HepG2 (cell line): ENCODE measurements at regions not wholly inside any gene's neighbourhood (a gene's known extent, or its start where the extent isn't known, plus 50 kb on each side); places are given as distances from the start of the nearest gene placed in this dataset.

Source experiments
- AKAP8 ChIP-seq: sonication (generic); formaldehyde crosslinking; IDR thresholded peaks from 2 replicates; pipeline ENCODE4 v1.5.1; 2020; ENCODE audit warnings: mild to moderate bottlenecking, missing genetic modification reagents
- BRD4 ChIP-seq: sonication (generic); formaldehyde crosslinking; IDR thresholded peaks from 2 replicates; pipeline ENCODE4 v1.4.0; 2020; ENCODE audit warnings: missing genetic modification reagents
- CREB1 ChIP-seq, 2 experiments: fragments of 450-650 bp in 1 of 2; IDR thresholded peaks; 2 replicates each; pipeline ENCODE4 v1.6.1; 2016 to 2017; ENCODE audit warnings: control low read depth in 1 of 2, mild to moderate bottlenecking in 1 of 2, missing compliant biosample characterization in 1 of 2, missing genetic modification characterization in 1 of 2
- FIP1L1 ChIP-seq: fragments of 200-400 bp; formaldehyde crosslinking; IDR thresholded peaks from 2 replicates; pipeline ENCODE4 v1.6.1; 2018; ENCODE audit warnings: low read depth, mild to moderate bottlenecking, low read length, moderate library complexity, borderline replicate concordance; ENCODE audit not compliant: insufficient read depth
- FOXO4 ChIP-seq: sonication (generic); formaldehyde crosslinking; conservative IDR thresholded peaks from 2 replicates; pipeline ENCODE4 v1.8.1; 2023; ENCODE audit warnings: missing genetic modification reagents
- HDAC1 ChIP-seq: sonication (generic); formaldehyde crosslinking; IDR thresholded peaks from 2 replicates; pipeline ENCODE4 v1.5.1; 2020; ENCODE audit warnings: mild to moderate bottlenecking, missing genetic modification reagents
- HOXA7 ChIP-seq: sonication (generic); formaldehyde crosslinking; IDR thresholded peaks from 2 replicates; pipeline ENCODE4 v1.8.1; 2022; ENCODE audit warnings: mild to moderate bottlenecking, missing genetic modification reagents, moderate library complexity
- KDM4B ChIP-seq: sonication (generic); formaldehyde crosslinking; IDR thresholded peaks from 2 replicates; pipeline ENCODE4 v1.4.0; 2020; ENCODE audit warnings: missing genetic modification reagents
- RFX5 ChIP-seq: IDR thresholded peaks from 2 replicates; pipeline ENCODE4 v1.6.1; 2011; ENCODE audit warnings: low read depth, low read length, improper control_type of control experiment
- SP1 ChIP-seq, 2 experiments: fragments of 450-650 bp in 1 of 2; sonication (generic) in 1 of 2; formaldehyde crosslinking in 1 of 2; IDR thresholded peaks; 2 replicates each; pipeline versions ENCODE4 v1.4.0 to v1.6.1; 2016 to 2020; ENCODE audit warnings: missing genetic modification reagents in 1 of 2
- SRSF9 ChIP-seq: fragments of 200-400 bp; formaldehyde crosslinking; IDR thresholded peaks from 2 replicates; pipeline ENCODE4 v1.6.1; 2018; ENCODE audit warnings: borderline replicate concordance, mild to moderate bottlenecking, low read depth, low read length; ENCODE audit not compliant: insufficient read depth, poor library complexity, severe bottlenecking
- TFDP1 ChIP-seq: IDR thresholded peaks from 2 replicates; pipeline ENCODE4 v1.6.1; 2016; ENCODE audit warnings: missing compliant biosample characterization, missing genetic modification reagents, borderline replicate concordance
- TP53 ChIP-seq: sonication (generic); formaldehyde crosslinking; conservative IDR thresholded peaks from 2 replicates; pipeline ENCODE4 v1.4.0; 2020; ENCODE audit warnings: missing genetic modification reagents
- ZBTB2 ChIP-seq: sonication (generic); formaldehyde crosslinking; IDR thresholded peaks from 2 replicates; pipeline ENCODE4 v1.8.0; 2022; ENCODE audit warnings: low read depth, missing genetic modification reagents
- ZBTB20 ChIP-seq: sonication (generic); formaldehyde crosslinking; IDR thresholded peaks from 2 replicates; pipeline ENCODE4 v1.8.1; 2023; ENCODE audit warnings: missing genetic modification reagents, low read depth, mild to moderate bottlenecking, borderline replicate concordance
- ZFP36 ChIP-seq: fragments of 150-350 bp; IDR thresholded peaks from 2 replicates; pipeline ENCODE4 v1.6.1; 2018; ENCODE audit warnings: borderline replicate concordance, low read length, low read depth; ENCODE audit not compliant: partially characterized antibody
- ZNF468 ChIP-seq: sonication (generic); formaldehyde crosslinking; IDR thresholded peaks from 2 replicates; pipeline ENCODE4 v1.8.0; 2022; ENCODE audit warnings: mild to moderate bottlenecking, moderate library complexity, missing genetic modification reagents
- ZNF792 ChIP-seq: IDR thresholded peaks from 2 replicates; pipeline ENCODE4 v1.6.1; 2016
- ZZZ3 ChIP-seq: sonication (generic); formaldehyde crosslinking; IDR thresholded peaks from 2 replicates; pipeline ENCODE4 v1.4.0; 2020; ENCODE audit warnings: missing genetic modification reagents, mild to moderate bottlenecking, borderline replicate concordance
- TF ChIP-seq, protein P1 (sequence below): sonication (generic); formaldehyde crosslinking; IDR thresholded peaks from 2 replicates; pipeline ENCODE4 v1.9.0; 2021; ENCODE audit warnings: missing genetic modification reagents, borderline replicate concordance
- TF ChIP-seq, protein P2 (sequence below): IDR thresholded peaks from 2 replicates; pipeline ENCODE4 v1.6.1; 2012; ENCODE audit warnings: low read length, improper control_type of control experiment

DNA sequence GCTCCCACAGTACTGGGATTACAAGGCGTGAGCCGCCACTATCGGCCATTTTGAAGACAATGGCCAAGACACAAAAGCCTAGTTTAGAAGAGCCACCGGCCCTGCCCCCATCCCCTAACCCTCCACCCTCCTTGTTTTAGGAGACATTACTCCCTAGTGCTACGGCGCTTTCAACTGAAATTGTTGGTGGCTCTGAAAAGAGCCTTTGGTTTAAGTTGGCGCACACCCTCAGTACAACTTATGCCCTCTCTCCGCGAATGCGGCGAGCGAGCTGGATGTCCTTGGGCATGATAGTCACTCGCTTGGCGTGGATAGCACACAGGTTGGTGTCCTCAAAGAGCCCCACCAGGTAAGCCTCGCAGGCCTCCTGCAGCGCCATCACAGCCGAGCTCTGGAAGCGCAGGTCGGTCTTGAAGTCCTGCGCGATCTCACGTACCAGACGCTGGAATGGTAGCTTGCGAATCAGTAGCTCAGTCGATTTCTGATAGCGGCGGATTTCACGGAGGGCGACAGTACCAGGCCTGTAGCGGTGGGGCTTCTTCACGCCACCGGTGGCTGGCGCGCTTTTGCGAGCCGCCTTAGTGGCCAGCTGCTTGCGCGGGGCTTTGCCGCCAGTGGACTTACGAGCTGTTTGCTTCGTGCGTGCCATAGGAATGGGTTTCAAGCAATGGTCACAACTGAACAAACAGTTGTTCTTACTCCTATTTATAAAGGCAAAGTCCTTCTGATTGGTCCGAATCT is 114.9 kb upstream of the BTN3A2 start (continued):
- TF ChIP-seq FOXO4 (CRISPR knock-in tag) (no peak), KDM4B (CRISPR knock-in tag) (no peak), TP53 (no peak), ZFP36 (no peak), RFX5 (no peak), BRD4 (CRISPR knock-in tag) (peak; percentile 62), SRSF9 (no peak), ZZZ3 (CRISPR knock-in tag) (no peak), HOXA7 (CRISPR knock-in tag) (no peak), ZBTB2 (CRISPR knock-in tag) (no peak), TFDP1 (CRISPR knock-in tag) (0 out of 2 replicates have a peak, but pooled peaks have one; percentile 10), FIP1L1 (no peak), CREB1 (IDR thresholded peaks at IDR 0.05) (no peak), CREB1 (CRISPR knock-in tag; IDR thresholded peaks at IDR 0.05) (no peak), HDAC1 (CRISPR knock-in tag) (peak; percentile 54), ZNF792 (CRISPR knock-in tag) (peak; percentile 38), ZBTB20 (CRISPR knock-in tag) (no peak), AKAP8 (CRISPR knock-in tag) (no peak), ZNF468 (no peak), SP1 (IDR thresholded peaks at IDR 0.05) (no peak), SP1 (CRISPR knock-in tag; IDR thresholded peaks at IDR 0.05) (no peak)
- TF ChIP-seq, protein P1, sequence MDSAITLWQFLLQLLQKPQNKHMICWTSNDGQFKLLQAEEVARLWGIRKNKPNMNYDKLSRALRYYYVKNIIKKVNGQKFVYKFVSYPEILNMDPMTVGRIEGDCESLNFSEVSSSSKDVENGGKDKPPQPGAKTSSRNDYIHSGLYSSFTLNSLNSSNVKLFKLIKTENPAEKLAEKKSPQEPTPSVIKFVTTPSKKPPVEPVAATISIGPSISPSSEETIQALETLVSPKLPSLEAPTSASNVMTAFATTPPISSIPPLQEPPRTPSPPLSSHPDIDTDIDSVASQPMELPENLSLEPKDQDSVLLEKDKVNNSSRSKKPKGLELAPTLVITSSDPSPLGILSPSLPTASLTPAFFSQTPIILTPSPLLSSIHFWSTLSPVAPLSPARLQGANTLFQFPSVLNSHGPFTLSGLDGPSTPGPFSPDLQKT (CRISPR knock-in tag) = no peak
- TF ChIP-seq, protein P2, sequence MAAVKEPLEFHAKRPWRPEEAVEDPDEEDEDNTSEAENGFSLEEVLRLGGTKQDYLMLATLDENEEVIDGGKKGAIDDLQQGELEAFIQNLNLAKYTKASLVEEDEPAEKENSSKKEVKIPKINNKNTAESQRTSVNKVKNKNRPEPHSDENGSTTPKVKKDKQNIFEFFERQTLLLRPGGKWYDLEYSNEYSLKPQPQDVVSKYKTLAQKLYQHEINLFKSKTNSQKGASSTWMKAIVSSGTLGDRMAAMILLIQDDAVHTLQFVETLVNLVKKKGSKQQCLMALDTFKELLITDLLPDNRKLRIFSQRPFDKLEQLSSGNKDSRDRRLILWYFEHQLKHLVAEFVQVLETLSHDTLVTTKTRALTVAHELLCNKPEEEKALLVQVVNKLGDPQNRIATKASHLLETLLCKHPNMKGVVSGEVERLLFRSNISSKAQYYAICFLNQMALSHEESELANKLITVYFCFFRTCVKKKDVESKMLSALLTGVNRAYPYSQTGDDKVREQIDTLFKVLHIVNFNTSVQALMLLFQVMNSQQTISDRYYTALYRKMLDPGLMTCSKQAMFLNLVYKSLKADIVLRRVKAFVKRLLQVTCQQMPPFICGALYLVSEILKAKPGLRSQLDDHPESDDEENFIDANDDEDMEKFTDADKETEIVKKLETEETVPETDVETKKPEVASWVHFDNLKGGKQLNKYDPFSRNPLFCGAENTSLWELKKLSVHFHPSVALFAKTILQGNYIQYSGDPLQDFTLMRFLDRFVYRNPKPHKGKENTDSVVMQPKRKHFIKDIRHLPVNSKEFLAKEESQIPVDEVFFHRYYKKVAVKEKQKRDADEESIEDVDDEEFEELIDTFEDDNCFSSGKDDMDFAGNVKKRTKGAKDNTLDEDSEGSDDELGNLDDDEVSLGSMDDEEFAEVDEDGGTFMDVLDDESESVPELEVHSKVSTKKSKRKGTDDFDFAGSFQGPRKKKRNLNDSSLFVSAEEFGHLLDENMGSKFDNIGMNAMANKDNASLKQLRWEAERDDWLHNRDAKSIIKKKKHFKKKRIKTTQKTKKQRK = no peak
